WTC11 (cell line): ENCODE measurements at regions not wholly inside any gene's neighbourhood (a gene's known extent, or its start where the extent isn't known, plus 50 kb on each side); places are given as distances from the start of the nearest gene placed in this dataset.

Experiments
- CBFB ChIP-seq: sonication (generic); formaldehyde crosslinking; IDR thresholded peaks from 2 replicates; pipeline ENCODE4 v1.8.1; 2022; ENCODE audit warnings: mild to moderate bottlenecking, low read depth, missing genetic modification reagents
- CREM ChIP-seq: sonication (generic); formaldehyde crosslinking; IDR thresholded peaks from 2 replicates; pipeline ENCODE4 v1.8.1; 2022; ENCODE audit warnings: mild to moderate bottlenecking, missing genetic modification reagents, moderate library complexity
- JUN ChIP-seq: sonication (generic); formaldehyde crosslinking; IDR thresholded peaks from 2 replicates; pipeline ENCODE4 v1.8.0; 2023; ENCODE audit warnings: mild to moderate bottlenecking, missing genetic modification reagents
- NR1H2 ChIP-seq: sonication (generic); formaldehyde crosslinking; IDR thresholded peaks from 2 replicates; pipeline ENCODE4 v1.9.0; 2021; ENCODE audit warnings: mild to moderate bottlenecking, moderate library complexity, missing genetic modification reagents
- TCF7 ChIP-seq: sonication (generic); formaldehyde crosslinking; IDR thresholded peaks from 2 replicates; pipeline ENCODE4 v1.8.0; 2022; ENCODE audit warnings: mild to moderate bottlenecking, low read depth, missing genetic modification reagents, moderate library complexity
- TP53 ChIP-seq: sonication (generic); formaldehyde crosslinking; IDR thresholded peaks from 2 replicates; pipeline ENCODE4 v1.8.1; 2023; ENCODE audit warnings: mild to moderate bottlenecking, missing genetic modification reagents
- ZNF138 ChIP-seq: sonication (generic); formaldehyde crosslinking; conservative IDR thresholded peaks from 2 replicates; pipeline ENCODE4 v1.8.1; 2022; ENCODE audit warnings: mild to moderate bottlenecking, moderate library complexity, missing genetic modification reagents
- ZNF219 ChIP-seq: sonication (generic); formaldehyde crosslinking; IDR thresholded peaks from 2 replicates; pipeline ENCODE4 v1.8.0; 2023; ENCODE audit warnings: missing genetic modification reagents, mild to moderate bottlenecking, borderline replicate concordance
- TF ChIP-seq, protein P1 (sequence below): fragments of 200-600 bp; IDR thresholded peaks from 2 replicates; pipeline ENCODE4 v1.8.0; 2022; ENCODE audit warnings: antibody characterized with exemption
- TF ChIP-seq, protein P2 (sequence below): sonication (generic); formaldehyde crosslinking; IDR thresholded peaks from 2 replicates; pipeline ENCODE4 v1.8.1; 2022; ENCODE audit warnings: low read depth, mild to moderate bottlenecking, moderate library complexity, missing genetic modification reagents, borderline replicate concordance
- TF ChIP-seq, protein P3 (sequence below): sonication (generic); formaldehyde crosslinking; conservative IDR thresholded peaks from 2 replicates; pipeline ENCODE4 v1.8.1; 2022; ENCODE audit warnings: mild to moderate bottlenecking, missing genetic modification reagents
- TF ChIP-seq, protein P4 (sequence below): sonication (generic); formaldehyde crosslinking; IDR thresholded peaks from 2 replicates; pipeline ENCODE4 v1.8.1; 2022; ENCODE audit warnings: low read depth, missing genetic modification reagents, borderline replicate concordance
- TF ChIP-seq, protein P5 (sequence below): sonication (generic); formaldehyde crosslinking; IDR thresholded peaks from 2 replicates; pipeline ENCODE4 v1.8.1; 2022; ENCODE audit warnings: missing genetic modification reagents, borderline replicate concordance

DNA sequence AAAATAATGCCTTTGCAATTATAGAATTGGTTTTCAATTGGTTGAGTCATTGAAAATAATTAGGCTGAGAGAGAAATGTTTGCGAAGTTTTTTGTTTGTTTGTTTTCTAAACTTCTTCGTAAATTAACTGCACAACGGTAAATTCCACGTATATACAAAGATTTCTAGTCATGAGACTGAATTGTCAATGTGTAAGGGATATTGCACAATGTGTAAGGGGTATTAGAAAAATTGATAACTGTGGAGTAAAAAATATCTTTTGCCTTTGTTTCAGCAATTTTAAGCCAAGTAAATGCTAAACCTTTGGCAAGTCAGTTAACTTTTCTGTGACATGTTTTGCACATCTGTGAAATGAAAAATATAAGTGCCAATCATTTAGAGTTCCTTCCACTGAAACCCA, 606.0 kb downstream of the TMEM182 start:
- TF ChIP-seq TCF7 (CRISPR knock-in tag) (no peak), JUN (CRISPR knock-in tag) (no peak), ZNF219 (CRISPR knock-in tag) (no peak), TP53 (CRISPR knock-in tag) (no peak), NR1H2 (CRISPR knock-in tag) (no peak), ZNF138 (CRISPR knock-in tag) (no peak), CREM (no peak), CBFB (CRISPR knock-in tag) (no peak)
- TF ChIP-seq, protein P1, sequence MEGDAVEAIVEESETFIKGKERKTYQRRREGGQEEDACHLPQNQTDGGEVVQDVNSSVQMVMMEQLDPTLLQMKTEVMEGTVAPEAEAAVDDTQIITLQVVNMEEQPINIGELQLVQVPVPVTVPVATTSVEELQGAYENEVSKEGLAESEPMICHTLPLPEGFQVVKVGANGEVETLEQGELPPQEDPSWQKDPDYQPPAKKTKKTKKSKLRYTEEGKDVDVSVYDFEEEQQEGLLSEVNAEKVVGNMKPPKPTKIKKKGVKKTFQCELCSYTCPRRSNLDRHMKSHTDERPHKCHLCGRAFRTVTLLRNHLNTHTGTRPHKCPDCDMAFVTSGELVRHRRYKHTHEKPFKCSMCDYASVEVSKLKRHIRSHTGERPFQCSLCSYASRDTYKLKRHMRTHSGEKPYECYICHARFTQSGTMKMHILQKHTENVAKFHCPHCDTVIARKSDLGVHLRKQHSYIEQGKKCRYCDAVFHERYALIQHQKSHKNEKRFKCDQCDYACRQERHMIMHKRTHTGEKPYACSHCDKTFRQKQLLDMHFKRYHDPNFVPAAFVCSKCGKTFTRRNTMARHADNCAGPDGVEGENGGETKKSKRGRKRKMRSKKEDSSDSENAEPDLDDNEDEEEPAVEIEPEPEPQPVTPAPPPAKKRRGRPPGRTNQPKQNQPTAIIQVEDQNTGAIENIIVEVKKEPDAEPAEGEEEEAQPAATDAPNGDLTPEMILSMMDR = no peak
- TF ChIP-seq, protein P2, sequence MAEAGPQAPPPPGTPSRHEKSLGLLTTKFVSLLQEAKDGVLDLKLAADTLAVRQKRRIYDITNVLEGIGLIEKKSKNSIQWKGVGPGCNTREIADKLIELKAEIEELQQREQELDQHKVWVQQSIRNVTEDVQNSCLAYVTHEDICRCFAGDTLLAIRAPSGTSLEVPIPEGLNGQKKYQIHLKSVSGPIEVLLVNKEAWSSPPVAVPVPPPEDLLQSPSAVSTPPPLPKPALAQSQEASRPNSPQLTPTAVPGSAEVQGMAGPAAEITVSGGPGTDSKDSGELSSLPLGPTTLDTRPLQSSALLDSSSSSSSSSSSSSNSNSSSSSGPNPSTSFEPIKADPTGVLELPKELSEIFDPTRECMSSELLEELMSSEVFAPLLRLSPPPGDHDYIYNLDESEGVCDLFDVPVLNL (CRISPR knock-in tag) = no peak
- TF ChIP-seq, protein P3, sequence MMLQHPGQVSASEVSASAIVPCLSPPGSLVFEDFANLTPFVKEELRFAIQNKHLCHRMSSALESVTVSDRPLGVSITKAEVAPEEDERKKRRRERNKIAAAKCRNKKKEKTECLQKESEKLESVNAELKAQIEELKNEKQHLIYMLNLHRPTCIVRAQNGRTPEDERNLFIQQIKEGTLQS = no peak
- TF ChIP-seq, protein P4, sequence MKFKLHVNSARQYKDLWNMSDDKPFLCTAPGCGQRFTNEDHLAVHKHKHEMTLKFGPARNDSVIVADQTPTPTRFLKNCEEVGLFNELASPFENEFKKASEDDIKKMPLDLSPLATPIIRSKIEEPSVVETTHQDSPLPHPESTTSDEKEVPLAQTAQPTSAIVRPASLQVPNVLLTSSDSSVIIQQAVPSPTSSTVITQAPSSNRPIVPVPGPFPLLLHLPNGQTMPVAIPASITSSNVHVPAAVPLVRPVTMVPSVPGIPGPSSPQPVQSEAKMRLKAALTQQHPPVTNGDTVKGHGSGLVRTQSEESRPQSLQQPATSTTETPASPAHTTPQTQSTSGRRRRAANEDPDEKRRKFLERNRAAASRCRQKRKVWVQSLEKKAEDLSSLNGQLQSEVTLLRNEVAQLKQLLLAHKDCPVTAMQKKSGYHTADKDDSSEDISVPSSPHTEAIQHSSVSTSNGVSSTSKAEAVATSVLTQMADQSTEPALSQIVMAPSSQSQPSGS (CRISPR knock-in tag) = no peak
- TF ChIP-seq, protein P5, sequence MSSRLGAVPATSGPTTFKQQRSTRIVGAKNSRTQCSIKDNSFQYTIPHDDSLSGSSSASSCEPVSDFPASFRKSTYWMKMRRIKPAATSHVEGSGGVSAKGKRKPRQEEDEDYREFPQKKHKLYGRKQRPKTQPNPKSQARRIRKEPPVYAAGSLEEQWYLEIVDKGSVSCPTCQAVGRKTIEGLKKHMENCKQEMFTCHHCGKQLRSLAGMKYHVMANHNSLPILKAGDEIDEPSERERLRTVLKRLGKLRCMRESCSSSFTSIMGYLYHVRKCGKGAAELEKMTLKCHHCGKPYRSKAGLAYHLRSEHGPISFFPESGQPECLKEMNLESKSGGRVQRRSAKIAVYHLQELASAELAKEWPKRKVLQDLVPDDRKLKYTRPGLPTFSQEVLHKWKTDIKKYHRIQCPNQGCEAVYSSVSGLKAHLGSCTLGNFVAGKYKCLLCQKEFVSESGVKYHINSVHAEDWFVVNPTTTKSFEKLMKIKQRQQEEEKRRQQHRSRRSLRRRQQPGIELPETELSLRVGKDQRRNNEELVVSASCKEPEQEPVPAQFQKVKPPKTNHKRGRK = no peak
